ENCODE measurements at regions not wholly inside any gene's neighbourhood (a gene's known extent, or its start where the extent isn't known, plus 50 kb on each side); places are given as distances from the start of the nearest gene placed in this dataset.
A peak's percentile ranks its signal among the peaks of the same experiment; 100 is the strongest.

DNA sequence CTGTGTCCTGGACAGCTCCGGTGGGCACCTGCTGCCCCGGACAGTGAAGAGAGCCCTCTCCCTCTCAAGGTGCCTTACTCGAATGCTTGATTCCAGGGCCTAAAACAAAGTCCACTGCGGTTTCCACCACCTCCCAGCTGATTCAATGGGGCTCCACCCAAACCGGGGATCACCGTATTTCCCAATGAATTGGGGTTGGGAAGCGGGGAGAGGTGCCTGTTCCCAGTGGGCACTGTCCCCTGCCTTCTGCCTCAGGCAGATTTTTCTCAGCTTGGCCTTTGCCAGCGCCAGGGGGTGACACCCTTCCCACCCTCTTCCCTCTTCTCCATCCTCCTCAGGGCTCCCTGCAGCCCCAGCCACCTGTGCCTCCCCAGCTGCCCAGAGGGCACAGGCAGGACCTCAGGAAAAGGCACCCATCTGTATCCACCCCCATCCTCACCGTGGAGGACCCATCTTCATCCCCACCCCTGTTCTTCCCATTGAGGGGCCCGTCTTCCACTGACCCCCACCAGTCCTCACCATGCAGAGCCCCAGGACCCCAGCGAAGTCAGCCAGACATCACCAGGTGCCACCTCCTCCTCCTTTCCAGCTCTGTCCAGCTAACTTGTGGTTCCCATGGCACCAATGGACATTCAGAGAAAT lies 66.7 kb upstream of the HPCAL1 start:
- TF ChIP-seq, protein P1, sequence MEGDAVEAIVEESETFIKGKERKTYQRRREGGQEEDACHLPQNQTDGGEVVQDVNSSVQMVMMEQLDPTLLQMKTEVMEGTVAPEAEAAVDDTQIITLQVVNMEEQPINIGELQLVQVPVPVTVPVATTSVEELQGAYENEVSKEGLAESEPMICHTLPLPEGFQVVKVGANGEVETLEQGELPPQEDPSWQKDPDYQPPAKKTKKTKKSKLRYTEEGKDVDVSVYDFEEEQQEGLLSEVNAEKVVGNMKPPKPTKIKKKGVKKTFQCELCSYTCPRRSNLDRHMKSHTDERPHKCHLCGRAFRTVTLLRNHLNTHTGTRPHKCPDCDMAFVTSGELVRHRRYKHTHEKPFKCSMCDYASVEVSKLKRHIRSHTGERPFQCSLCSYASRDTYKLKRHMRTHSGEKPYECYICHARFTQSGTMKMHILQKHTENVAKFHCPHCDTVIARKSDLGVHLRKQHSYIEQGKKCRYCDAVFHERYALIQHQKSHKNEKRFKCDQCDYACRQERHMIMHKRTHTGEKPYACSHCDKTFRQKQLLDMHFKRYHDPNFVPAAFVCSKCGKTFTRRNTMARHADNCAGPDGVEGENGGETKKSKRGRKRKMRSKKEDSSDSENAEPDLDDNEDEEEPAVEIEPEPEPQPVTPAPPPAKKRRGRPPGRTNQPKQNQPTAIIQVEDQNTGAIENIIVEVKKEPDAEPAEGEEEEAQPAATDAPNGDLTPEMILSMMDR (IDR thresholded peaks at IDR 0.05; ENCODE audit: low read depth, low read length, missing control alignments) = no peak
- in situ Hi-C loops (cut with HindIII; ENCODE audit: low sequenced_read_pairs) = no loop called here
- no peak for DNase-seq (ENCODE audit: low read depth)
- no peak overlapping the region for H3K4me3 ChIP-seq (ENCODE audit: low read depth, low read length)

DNA sequence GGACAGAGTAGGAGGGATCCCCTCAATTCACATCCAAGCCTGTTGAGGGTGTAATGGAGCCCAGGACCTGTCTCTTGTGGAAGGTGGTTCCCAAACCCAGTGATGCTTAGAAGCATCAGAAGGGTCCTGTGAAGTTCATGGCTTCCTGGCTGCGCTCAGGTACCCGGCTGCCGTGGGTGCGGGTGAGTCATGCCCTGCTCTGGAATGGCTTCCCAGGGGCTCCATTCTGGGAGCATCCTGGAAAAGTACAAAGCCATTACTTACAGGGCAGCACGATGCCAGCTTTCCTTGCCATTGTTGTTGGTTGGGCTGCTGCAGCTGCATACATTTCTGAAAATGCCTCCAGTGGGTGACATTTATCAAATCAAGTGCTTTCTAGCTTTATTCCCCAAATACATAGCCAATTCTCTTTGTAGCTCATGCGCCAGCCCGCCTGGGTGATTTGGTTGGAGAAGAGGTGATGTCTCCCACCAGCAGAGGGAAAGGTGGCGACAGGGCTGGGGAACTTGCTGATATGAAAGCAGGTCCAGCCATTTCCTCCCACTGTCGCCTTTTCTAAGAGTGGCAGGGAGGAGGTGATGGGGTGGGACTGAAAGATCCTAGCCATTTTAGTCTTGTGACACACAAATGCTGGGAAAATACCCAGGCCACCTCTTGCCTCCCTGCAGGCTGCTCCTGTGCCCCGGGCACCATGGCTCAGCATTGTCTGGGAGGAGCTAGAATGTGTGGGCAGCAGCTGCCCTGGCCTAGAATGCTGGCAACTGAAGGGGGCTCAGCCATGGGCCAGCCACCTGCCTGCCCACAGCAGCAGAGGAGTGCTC lies 65.9 kb upstream of the HPCAL1 start:
- TF ChIP-seq, protein P1 (IDR thresholded peaks at IDR 0.05; ENCODE audit: low read depth, low read length, missing control alignments) = no peak
- DNase-seq (ENCODE audit: low read depth) = no peak
- in situ Hi-C loops (cut with HindIII; ENCODE audit: low sequenced_read_pairs) = no loop called here

DNA sequence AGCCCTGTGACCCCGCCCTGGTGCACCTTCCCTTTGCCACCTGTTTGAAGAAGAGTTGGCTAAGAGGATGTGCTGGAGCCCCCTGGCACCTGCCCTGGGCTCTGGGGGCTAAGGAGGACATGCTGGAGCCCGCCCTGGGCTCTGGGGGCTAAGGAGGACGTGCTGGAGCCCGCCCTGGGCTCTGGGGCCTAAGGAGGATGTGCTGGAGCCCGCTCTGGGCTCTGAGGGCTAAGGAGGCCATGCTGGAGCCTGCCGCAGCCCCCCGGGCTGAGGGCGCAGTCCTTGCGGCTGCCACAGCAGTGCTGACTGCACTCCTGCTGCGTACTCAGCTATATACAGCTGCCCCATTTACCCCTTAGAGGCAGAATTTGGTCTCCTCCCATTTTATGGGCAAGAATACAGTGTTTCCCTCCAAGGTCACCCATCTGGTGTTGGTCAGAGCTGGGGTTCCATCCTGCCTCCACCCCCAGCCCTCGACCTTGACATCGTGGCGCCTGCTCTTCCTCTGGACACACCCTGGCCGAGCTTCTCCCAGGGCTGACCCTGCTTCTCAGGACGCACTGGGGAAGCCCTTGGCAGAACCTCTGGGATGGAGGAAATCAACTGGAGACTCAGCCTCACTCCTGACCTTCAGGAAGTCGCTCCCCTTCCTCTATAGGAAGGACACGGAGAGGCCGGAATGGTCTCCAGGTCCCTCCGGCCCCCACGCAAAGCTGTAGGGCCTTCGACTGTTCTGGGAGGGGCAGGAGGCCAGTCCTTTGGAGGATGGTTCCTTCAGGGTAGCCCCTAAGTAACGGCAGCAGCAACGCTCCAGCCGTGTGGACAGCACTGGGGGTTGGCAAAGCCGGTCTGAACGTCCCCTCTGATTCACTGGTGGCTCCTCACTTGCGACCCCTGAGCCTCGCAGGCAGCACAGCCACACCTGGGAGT lies 65.0 kb upstream of the HPCAL1 start:
- in situ Hi-C loops (cut with HindIII; ENCODE audit: low sequenced_read_pairs) = no loop called here
- TF ChIP-seq, protein P1 (IDR thresholded peaks at IDR 0.05; ENCODE audit: low read depth, low read length, missing control alignments) = no peak
- no peak for DNase-seq (ENCODE audit: low read depth)
- H3K4me3 ChIP-seq (ENCODE audit: low read depth, low read length) = no peak overlapping the region

More for the DNA sequence above, 65.9 kb upstream of the HPCAL1 start:
- no peak overlapping the region for H3K4me3 ChIP-seq (ENCODE audit: low read depth, low read length)

DNA sequence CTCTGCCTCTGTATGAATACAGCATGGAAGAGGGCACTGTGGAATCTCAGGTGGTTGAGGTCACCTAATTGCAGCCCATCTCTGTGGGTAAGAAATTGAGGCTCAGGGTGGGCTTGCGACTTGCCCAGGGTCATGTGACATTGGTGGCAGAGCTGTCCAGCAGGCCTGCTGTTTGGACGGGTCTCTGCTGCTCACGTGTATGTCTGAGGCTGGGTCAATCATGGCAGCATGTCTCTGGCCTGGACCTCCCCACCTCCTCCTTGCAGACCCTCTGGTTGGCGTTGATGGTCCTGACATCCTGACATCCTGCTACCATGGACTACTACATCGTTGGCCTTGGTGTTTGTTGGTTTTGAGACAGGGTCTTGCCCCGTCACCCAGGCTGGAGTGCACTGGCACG lies 64.3 kb upstream of the HPCAL1 start:
- H3K4me3 ChIP-seq (ENCODE audit: low read depth, low read length) = no peak overlapping the region
- in situ Hi-C loops (cut with HindIII; ENCODE audit: low sequenced_read_pairs) = no loop called here
- TF ChIP-seq, protein P1 (IDR thresholded peaks at IDR 0.05; ENCODE audit: low read depth, low read length, missing control alignments) = no peak
- no peak for DNase-seq (ENCODE audit: low read depth)

DNA sequence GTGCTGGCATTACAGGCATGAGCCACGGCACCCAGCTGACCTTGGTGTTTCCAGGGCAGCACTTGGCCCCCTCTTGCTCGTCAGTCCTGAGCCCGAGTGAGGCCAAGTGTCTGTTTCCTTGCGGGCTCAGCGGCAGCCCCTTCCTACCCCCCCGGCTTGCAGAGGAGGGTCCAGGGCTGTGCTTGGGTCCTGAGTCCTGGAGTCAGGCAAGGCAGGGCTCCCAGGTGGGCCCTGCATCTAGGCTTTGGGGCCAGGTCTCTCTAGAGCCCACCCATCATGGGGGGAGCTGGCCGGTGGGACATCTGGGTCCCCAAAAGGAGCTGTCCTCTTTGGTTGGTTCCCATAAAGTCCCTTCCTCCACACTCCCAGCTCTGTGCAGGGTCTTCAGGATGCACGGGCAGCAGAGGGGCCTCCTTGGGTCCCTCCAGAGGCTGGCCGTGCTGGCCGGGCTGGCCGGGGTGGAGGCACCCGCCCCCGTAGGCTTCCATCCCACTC lies 63.7 kb upstream of the HPCAL1 start:
- no peak overlapping the region for H3K4me3 ChIP-seq (ENCODE audit: low read depth, low read length)
- no peak for DNase-seq (ENCODE audit: low read depth)
- in situ Hi-C loops (cut with HindIII; ENCODE audit: low sequenced_read_pairs) = no loop called here
- TF ChIP-seq, protein P1 (IDR thresholded peaks at IDR 0.05; ENCODE audit: low read depth, low read length, missing control alignments) = no peak

DNA sequence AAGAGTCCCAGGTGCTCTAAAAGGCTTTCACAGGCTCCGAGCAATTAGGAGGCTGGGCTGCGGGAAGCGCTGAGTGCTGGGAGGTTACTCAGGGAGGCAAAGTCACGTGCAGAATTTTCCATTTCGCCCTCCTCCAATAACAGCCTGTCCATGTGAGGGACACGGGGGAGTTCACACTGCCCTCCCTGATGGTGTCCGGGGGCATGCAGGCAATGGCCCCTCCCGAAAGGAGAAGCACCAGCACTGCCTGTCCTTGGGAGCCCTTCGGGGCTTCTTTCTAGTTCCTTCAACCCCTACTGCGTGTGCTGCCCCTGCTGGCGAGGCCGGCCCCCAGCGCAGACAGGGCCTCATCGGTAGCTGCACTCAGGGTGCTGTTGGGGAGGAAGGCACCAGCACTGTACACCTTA lies 63.1 kb upstream of the HPCAL1 start:
- DNase-seq (ENCODE audit: low read depth) = no peak
- no peak overlapping the region for H3K4me3 ChIP-seq (ENCODE audit: low read depth, low read length)
- in situ Hi-C loops (cut with HindIII; ENCODE audit: low sequenced_read_pairs) = no loop called here
- TF ChIP-seq, protein P1 (IDR thresholded peaks at IDR 0.05; ENCODE audit: low read depth, low read length, missing control alignments) = peak; percentile 4
